HEK293 (cell line): ENCODE measurements at regions not wholly inside any gene's neighbourhood (a gene's known extent, or its start where the extent isn't known, plus 50 kb on each side); places are given as distances from the start of the nearest gene placed in this dataset.

Source experiments
- CTCF ChIA-PET: fragments of 350-600 bp; formaldehyde crosslinking; extraction: SDS; loops from one replicate; lab custom pipeline; 2021; ENCODE audit warnings: antibody characterized with exemption; lab: Yijun Ruan, JAX
- POLR2A ChIA-PET: fragments of 300-600 bp; formaldehyde crosslinking; extraction: SDS; loops from one replicate; lab custom pipeline; 2020; ENCODE audit warnings: antibody characterized with exemption, inconsistent platforms; lab: Yijun Ruan, JAX
- H3K27ac ChIP-seq: fragments of 200-500 bp; sonication (Bioruptor generic); 2 replicates; pipeline ENCODE4 v1.5.1; 2014; ENCODE audit warnings: low read depth, low read length, control low read depth, inconsistent platforms; ENCODE audit errors: extremely low read depth
- H3K36me3 ChIP-seq, 2 experiments: fragments of 200-500 bp in 1 of 2; sonication (Bioruptor generic) in 1 of 2; 1 replicate in 1 of 2; 2 replicates in 1 of 2; pipeline ENCODE4 v1.5.1; 2014 to 2017; ENCODE audit warnings: inconsistent platforms in 2 of 2, low read length in 2 of 2; ENCODE audit not compliant: control insufficient read depth in 2 of 2, insufficient read depth in 1 of 2
- H3K4me1 ChIP-seq: fragments of 200-500 bp; sonication (Bioruptor generic); 2 replicates; pipeline ENCODE4 v1.5.1; 2014; ENCODE audit warnings: mild to moderate bottlenecking, low read length, inconsistent platforms; ENCODE audit not compliant: control insufficient read depth, insufficient read depth
- H3K4me3 ChIP-seq: 2 replicates; pipeline ENCODE4 v1.5.1; 2011; ENCODE audit warnings: low read depth, mild to moderate bottlenecking, control low read depth, low read length, moderate library complexity
- H3K9me3 ChIP-seq: fragments of 200-500 bp; sonication (Bioruptor generic); 2 replicates; pipeline ENCODE4 v1.5.1; 2014; ENCODE audit warnings: low read depth, low read length, inconsistent platforms; ENCODE audit not compliant: control insufficient read depth, insufficient read depth
- EGR2 ChIP-seq: fragments of 450-650 bp; formaldehyde crosslinking; IDR thresholded peaks from 2 replicates; pipeline ENCODE4 v1.5.1; 2016; ENCODE audit warnings: low read depth, missing biosample characterization, missing genetic modification characterization
- GFI1B ChIP-seq: fragments of 450-650 bp; formaldehyde crosslinking; IDR thresholded peaks from 2 replicates; pipeline ENCODE4 v1.5.1; 2016; ENCODE audit warnings: missing biosample characterization, missing genetic modification characterization
- HOXA7 ChIP-seq: sonication (generic); formaldehyde crosslinking; IDR thresholded peaks from 2 replicates; pipeline ENCODE4 v1.8.1; 2022; ENCODE audit warnings: missing genetic modification reagents, borderline replicate concordance
- MEIS1 ChIP-seq: sonication (generic); formaldehyde crosslinking; IDR thresholded peaks from 2 replicates; pipeline ENCODE4 v1.8.1; 2022; ENCODE audit warnings: missing genetic modification reagents, mild to moderate bottlenecking, borderline replicate concordance
- PRDM10 ChIP-seq: fragments of 450-650 bp; formaldehyde crosslinking; IDR thresholded peaks from 2 replicates; pipeline ENCODE4 v1.5.1; 2016; ENCODE audit warnings: missing biosample characterization, missing genetic modification characterization
- RBAK ChIP-seq: fragments of 450-650 bp; formaldehyde crosslinking; IDR thresholded peaks from 2 replicates; pipeline ENCODE4 v1.5.1; 2016; ENCODE audit warnings: missing biosample characterization, missing genetic modification characterization
- SALL2 ChIP-seq: fragments of 450-650 bp; formaldehyde crosslinking; IDR thresholded peaks from 2 replicates; pipeline ENCODE4 v1.5.0; 2017; ENCODE audit warnings: missing biosample characterization, mild to moderate bottlenecking, missing genetic modification characterization, borderline replicate concordance
- SP3 ChIP-seq: fragments of 450-650 bp; formaldehyde crosslinking; IDR thresholded peaks from 2 replicates; pipeline ENCODE4 v1.5.1; 2016; ENCODE audit warnings: missing biosample characterization, missing genetic modification characterization
- ZBTB17 ChIP-seq: fragments of 450-650 bp; formaldehyde crosslinking; IDR thresholded peaks from 2 replicates; pipeline ENCODE4 v1.5.1; 2016; ENCODE audit warnings: missing biosample characterization, missing genetic modification characterization
- ZBTB48 ChIP-seq: fragments of 450-650 bp; formaldehyde crosslinking; IDR thresholded peaks from 2 replicates; pipeline ENCODE4 v1.5.1; 2016; ENCODE audit warnings: missing biosample characterization, missing genetic modification characterization
- ZBTB49 ChIP-seq: fragments of 450-650 bp; formaldehyde crosslinking; IDR thresholded peaks from 2 replicates; pipeline ENCODE4 v1.5.1; 2016; ENCODE audit warnings: missing biosample characterization, missing genetic modification characterization, low read depth
- ZBTB6 ChIP-seq: fragments of 450-650 bp; formaldehyde crosslinking; IDR thresholded peaks from 2 replicates; pipeline ENCODE4 v1.5.1; 2017; ENCODE audit warnings: missing biosample characterization, missing genetic modification characterization
- ZIC2 ChIP-seq: fragments of 450-650 bp; formaldehyde crosslinking; IDR thresholded peaks from 2 replicates; pipeline ENCODE4 v1.5.1; 2016; ENCODE audit warnings: missing biosample characterization, missing genetic modification characterization
- ZNF174 ChIP-seq: fragments of 450-650 bp; formaldehyde crosslinking; IDR thresholded peaks from 2 replicates; pipeline ENCODE4 v1.5.0; 2017; ENCODE audit warnings: missing biosample characterization, mild to moderate bottlenecking, missing genetic modification characterization
- ZNF398 ChIP-seq: fragments of 450-650 bp; formaldehyde crosslinking; IDR thresholded peaks from 2 replicates; pipeline ENCODE4 v1.5.1; 2017; ENCODE audit warnings: missing biosample characterization, missing genetic modification characterization
- ZNF488 ChIP-seq: fragments of 450-650 bp; formaldehyde crosslinking; IDR thresholded peaks from 2 replicates; pipeline ENCODE4 v1.5.1; 2016; ENCODE audit warnings: missing biosample characterization, missing genetic modification characterization
- ZNF501 ChIP-seq: fragments of 450-650 bp; formaldehyde crosslinking; IDR thresholded peaks from 2 replicates; pipeline ENCODE4 v1.5.1; 2016; ENCODE audit warnings: missing biosample characterization, missing genetic modification characterization
- ZNF580 ChIP-seq: fragments of 450-650 bp; formaldehyde crosslinking; IDR thresholded peaks from 2 replicates; pipeline ENCODE4 v1.5.1; 2016; ENCODE audit warnings: missing biosample characterization, missing genetic modification characterization
- ZNF626 ChIP-seq: fragments of 450-650 bp; sonication (Bioruptor Pico); formaldehyde crosslinking; IDR thresholded peaks from 2 replicates; pipeline ENCODE4 v1.5.1; 2018; ENCODE audit warnings: missing biosample characterization, missing genetic modification characterization, inconsistent platforms
- ZNF658 ChIP-seq: fragments of 450-650 bp; formaldehyde crosslinking; IDR thresholded peaks from 2 replicates; pipeline ENCODE4; 2016; ENCODE audit warnings: missing biosample characterization, missing genetic modification characterization
- ZNF692 ChIP-seq: fragments of 450-650 bp; formaldehyde crosslinking; IDR thresholded peaks from 2 replicates; pipeline ENCODE4 v1.5.1; 2016; ENCODE audit warnings: missing biosample characterization, missing genetic modification characterization
- ZNF777 ChIP-seq: fragments of 450-650 bp; formaldehyde crosslinking; IDR thresholded peaks from 2 replicates; pipeline ENCODE4 v1.5.1; 2017; ENCODE audit warnings: missing biosample characterization, missing genetic modification characterization, borderline replicate concordance
- ZNF791 ChIP-seq: fragments of 450-650 bp; formaldehyde crosslinking; IDR thresholded peaks from 2 replicates; pipeline ENCODE4 v1.5.1; 2016; ENCODE audit warnings: missing biosample characterization, missing genetic modification characterization
- ZNF830 ChIP-seq: fragments of 450-650 bp; IDR thresholded peaks from 2 replicates; pipeline ENCODE4 v1.5.0; 2018; ENCODE audit warnings: missing biosample characterization, missing genetic modification characterization, low read depth, mild to moderate bottlenecking, moderate library complexity
- ZSCAN23 ChIP-seq: fragments of 450-650 bp; formaldehyde crosslinking; IDR thresholded peaks from 2 replicates; pipeline ENCODE4 v1.5.1; 2016; ENCODE audit warnings: missing biosample characterization, missing genetic modification characterization

GRCh38 chr11:82529936-82530335 lies 203.7 kb downstream of the FAM181B start:
- TF ChIP-seq ZNF580 (tag by site-specific recombination): no peak
- no peak for TF ChIP-seq MEIS1 (CRISPR knock-in tag)
- TF ChIP-seq SALL2 (tag by site-specific recombination): no peak
- TF ChIP-seq GFI1B: no peak
- TF ChIP-seq ZNF501: no peak
- no peak for TF ChIP-seq RBAK
- no peak for TF ChIP-seq ZBTB49 (tag by site-specific recombination)
- no peak for TF ChIP-seq ZNF658 (tag by site-specific recombination)
- no peak for TF ChIP-seq ZBTB17 (tag by site-specific recombination)
- TF ChIP-seq ZNF692 (tag by site-specific recombination): no peak
- no peak for TF ChIP-seq ZNF791 (tag by site-specific recombination)
- no peak for TF ChIP-seq ZNF777
- no peak for TF ChIP-seq ZSCAN23 (tag by site-specific recombination)
- TF ChIP-seq SP3 (tag by site-specific recombination): no peak
- TF ChIP-seq ZNF174 (tag by site-specific recombination): no peak

GRCh38 chr11:82527081-82527584 lies 206.5 kb downstream of the FAM181B start:
- Histone ChIP-seq H3K36me3 (no peaks in the 10 kb centered on the region), H3K9me3 (no peaks in the 10 kb centered on the region), H3K4me3 (no peak overlapping the region), H3K4me1 (no peaks in the 10 kb centered on the region), H3K27ac (no peak overlapping the region)
- CTCF ChIA-PET: no interaction called here
- POLR2A ChIA-PET: no interaction called here
- no peak for TF ChIP-seq ZBTB48
- TF ChIP-seq ZNF830 (tag by site-specific recombination): no peak
- no peak for TF ChIP-seq PRDM10 (tag by site-specific recombination)
- TF ChIP-seq ZNF398 (tag by site-specific recombination): no peak
- TF ChIP-seq ZNF626 (tag by site-specific recombination): no peak
- TF ChIP-seq ZBTB6 (tag by site-specific recombination): no peak
- TF ChIP-seq ZNF488: no peak
- no peak for TF ChIP-seq EGR2 (tag by site-specific recombination)
- no peak for TF ChIP-seq HOXA7 (CRISPR knock-in tag)
- no peak for TF ChIP-seq ZIC2 (tag by site-specific recombination)

More at GRCh38 chr11:82529936-82530335, 203.7 kb downstream of the FAM181B start:
- no peaks in the 10 kb centered on the region for H3K9me3 ChIP-seq
- H3K27ac ChIP-seq: no peak overlapping the region
- H3K4me1 ChIP-seq: no peaks in the 10 kb centered on the region
- POLR2A ChIA-PET: no interaction called here
- CTCF ChIA-PET: interaction anchor here (0.7 kb wide), 1 partner anchor 9 kb away, joined by 3 read pairs; no protein-coding TSS in a partner anchor
- no peak overlapping the region for H3K4me3 ChIP-seq
- no peaks in the 10 kb centered on the region for H3K36me3 ChIP-seq
